CD4-positive, CD25-positive, alpha-beta regulatory T cell (primary cell): ENCODE measurements at regions not wholly inside any gene's neighbourhood (a gene's known extent, or its start where the extent isn't known, plus 50 kb on each side); places are given as distances from the start of the nearest gene placed in this dataset.

ENCODE experiments used
- ATAC-seq, 2 donors: fragments of 150-1000 bp; cut with Tn5 transposase; one replicate each; pipeline ENCODE4 v1.10.0; 2021; ENCODE audit warnings: low read depth in 2 of 2, moderate number of reproducible peaks in 2 of 2, moderate library complexity in 1 of 2
- DNase-seq, 3 donors: peaks; one replicate each; pipeline versions ENCODE4 v3.0.0 to v3.0.0-alpha.2; 2012 to 2022; ENCODE audit warnings: mixed read lengths in 1 of 3
- H3K27ac ChIP-seq: one replicate; pipeline ENCODE4 v1.7.0; 2013; ENCODE audit warnings: mild to moderate bottlenecking, low read length; ENCODE audit not compliant: insufficient read depth, poor library complexity, severe bottlenecking
- H3K27me3 ChIP-seq: one replicate; pipeline ENCODE4 v1.7.0; 2013; ENCODE audit warnings: low read length; ENCODE audit not compliant: control insufficient read depth, insufficient read depth
- H3K36me3 ChIP-seq: one replicate; pipeline ENCODE4 v1.7.0; 2013; ENCODE audit warnings: mild to moderate bottlenecking, low read length, moderate library complexity; ENCODE audit not compliant: control insufficient read depth, insufficient read depth
- H3K4me1 ChIP-seq: 2 replicates; pipeline ENCODE4 v1.7.0; 2013; ENCODE audit warnings: mild to moderate bottlenecking, low read length; ENCODE audit not compliant: insufficient read depth, control insufficient read depth, poor library complexity, severe bottlenecking
- H3K4me3 ChIP-seq: one replicate; pipeline ENCODE4 v1.7.0; 2013; ENCODE audit warnings: low read depth, mild to moderate bottlenecking, low read length, moderate library complexity
- H3K9me3 ChIP-seq, 2 experiments: 1 replicate in 1 of 2; 2 replicates in 1 of 2; pipeline ENCODE4 v1.7.0; 2013; ENCODE audit warnings: low read length in 2 of 2, mild to moderate bottlenecking in 1 of 2, moderate library complexity in 1 of 2; ENCODE audit not compliant: control insufficient read depth in 2 of 2
- H3K27ac Mint-ChIP-seq, 3 donors: one replicate each; pipeline ENCODE4 v1.8.0; 2020 to 2022; ENCODE audit warnings: mild to moderate bottlenecking in 3 of 3, mixed read lengths in 3 of 3, moderate library complexity in 2 of 3
- H3K27me3 Mint-ChIP-seq: one replicate; pipeline ENCODE4 v1.8.0; 2022; ENCODE audit warnings: mild to moderate bottlenecking, mixed read lengths
- H3K36me3 Mint-ChIP-seq: one replicate; pipeline ENCODE4 v1.8.0; 2020; ENCODE audit warnings: mixed read lengths
- H3K4me1 Mint-ChIP-seq, 4 donors: one replicate each; pipeline ENCODE4 v1.8.0; 2020 to 2022; ENCODE audit warnings: mixed read lengths in 4 of 4, mild to moderate bottlenecking in 1 of 4
- H3K4me3 Mint-ChIP-seq, 4 donors: one replicate each; pipeline ENCODE4 v1.8.0; 2020 to 2022; ENCODE audit warnings: mild to moderate bottlenecking in 4 of 4, mixed read lengths in 4 of 4, moderate library complexity in 3 of 4
- H3K9me3 Mint-ChIP-seq, 7 donors: one replicate each; pipeline ENCODE4 v1.8.0; 2020 to 2022; ENCODE audit warnings: mixed read lengths in 7 of 7, mild to moderate bottlenecking in 3 of 7, moderate library complexity in 2 of 7

- Histone ChIP-seq H3K4me3 (no peak overlapping the region), H3K36me3 (no peaks in the 10 kb centered on the region), H3K27me3 (no peaks in the 10 kb centered on the region), H3K9me3 (peaks cover 3 to 4% of the 10 kb centered on the region in 2 experiments), H3K27ac (no peak overlapping the region), H3K4me1 (no peaks in the 10 kb centered on the region)
- ATAC-seq, result no peak
- DNase-seq, result no peak
- H3K27me3 Mint-ChIP-seq, result no peaks in the 10 kb centered on the region
- peaks cover 0 to 27% (median 6%) of the 10 kb centered on the region in 7 donors for H3K9me3 Mint-ChIP-seq
- no peak overlapping the region for H3K27ac Mint-ChIP-seq
- no peaks in the 10 kb centered on the region for H3K36me3 Mint-ChIP-seq
- no peaks in the 10 kb centered on the region for H3K4me1 Mint-ChIP-seq
- no peak overlapping the region for H3K4me3 Mint-ChIP-seq
These were observed 1415.5 kb downstream of the PCDH7 start for GRCh38 chr4:32135642-32136041.

- DNase-seq, result no peak
- Mint-ChIP-seq H3K27me3 (no peaks in the 10 kb centered on the region), H3K36me3 (no peaks in the 10 kb centered on the region), H3K4me3 (no peak overlapping the region), H3K27ac (no peak overlapping the region), H3K9me3 (peaks cover 0 to 22% (median 6%) of the 10 kb centered on the region in 7 donors), H3K4me1 (no peaks in the 10 kb centered on the region)
- Histone ChIP-seq H3K36me3 (no peaks in the 10 kb centered on the region), H3K27me3 (no peaks in the 10 kb centered on the region), H3K4me3 (no peak overlapping the region), H3K27ac (no peak overlapping the region), H3K9me3 (peaks cover 3 to 6% of the 10 kb centered on the region in 2 experiments), H3K4me1 (no peaks in the 10 kb centered on the region)
- no peak for ATAC-seq
These were observed 1416.1 kb downstream of the PCDH7 start for GRCh38 chr4:32136081-32136787.

DNA sequence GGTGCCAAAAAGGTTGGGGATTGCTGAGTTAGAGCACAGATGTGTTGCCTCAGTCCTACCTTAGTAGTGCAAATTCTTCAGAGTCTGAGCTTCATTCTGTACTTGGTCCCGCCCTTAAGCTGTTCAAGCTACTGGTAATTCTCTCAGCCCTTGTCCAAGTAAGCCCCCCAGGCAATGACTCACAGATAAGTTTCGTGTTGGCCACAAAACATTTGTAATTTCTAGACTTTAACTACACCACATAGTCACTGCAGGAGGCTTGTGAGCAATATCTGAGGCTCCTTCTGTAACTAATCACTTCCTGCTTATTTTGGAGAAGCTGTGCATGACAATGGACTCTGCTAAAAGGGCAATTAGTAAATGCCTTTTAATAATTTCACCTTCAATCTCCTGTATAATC, 1420.5 kb downstream of the PCDH7 start:
- DNase-seq, result no peak
- ATAC-seq, result no peak
- Mint-ChIP-seq H3K36me3 (no peaks in the 10 kb centered on the region), H3K4me1 (no peaks in the 10 kb centered on the region), H3K27me3 (no peaks in the 10 kb centered on the region), H3K4me3 (no peak overlapping the region), H3K9me3 (peaks cover 0 to 18% (median 7%) of the 10 kb centered on the region in 7 donors), H3K27ac (no peak overlapping the region)
- Histone ChIP-seq H3K27ac (no peak overlapping the region), H3K9me3 (peaks cover 0 to 3% of the 10 kb centered on the region in 2 experiments), H3K4me1 (no peaks in the 10 kb centered on the region), H3K27me3 (no peaks in the 10 kb centered on the region), H3K4me3 (no peak overlapping the region), H3K36me3 (no peaks in the 10 kb centered on the region)

GRCh38 chr4:32142075-32142474, 1421.9 kb downstream of the PCDH7 start:
- no peaks in the 10 kb centered on the region for H3K27me3 Mint-ChIP-seq
- Histone ChIP-seq H3K4me3 (no peak overlapping the region), H3K9me3 (peaks cover 0 to 3% of the 10 kb centered on the region in 2 experiments), H3K4me1 (no peaks in the 10 kb centered on the region), H3K36me3 (no peaks in the 10 kb centered on the region), H3K27me3 (no peaks in the 10 kb centered on the region), H3K27ac (no peak overlapping the region)
- no peak overlapping the region for H3K4me3 Mint-ChIP-seq
- no peaks in the 10 kb centered on the region for H3K4me1 Mint-ChIP-seq
- H3K9me3 Mint-ChIP-seq, result peaks cover 0 to 15% (median 7%) of the 10 kb centered on the region in 7 donors
- ATAC-seq (no peak), DNase-seq (no peak)
- no peak overlapping the region for H3K27ac Mint-ChIP-seq
- no peaks in the 10 kb centered on the region for H3K36me3 Mint-ChIP-seq

DNA sequence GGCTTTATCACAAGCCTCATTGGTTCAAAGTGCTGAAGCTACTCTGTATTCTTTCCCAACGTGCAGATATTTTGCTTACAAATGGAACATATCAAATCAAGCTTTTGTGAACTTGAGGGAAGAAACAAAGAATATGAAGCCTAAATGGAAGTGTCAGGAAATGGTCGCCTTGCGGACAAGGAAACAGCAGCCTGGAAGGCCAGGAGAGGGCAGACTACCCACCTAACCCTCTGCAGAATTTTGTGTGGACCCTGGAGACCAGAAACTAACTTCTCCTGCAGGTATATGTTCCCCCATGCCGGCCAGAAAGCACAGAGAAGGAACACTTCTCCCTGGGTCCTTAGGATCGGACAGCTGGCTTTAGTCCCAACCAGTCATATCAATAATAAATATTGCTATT, 1425.8 kb downstream of the PCDH7 start:
- Mint-ChIP-seq H3K27ac (no peak overlapping the region), H3K27me3 (no peaks in the 10 kb centered on the region), H3K4me3 (no peak overlapping the region), H3K9me3 (peaks cover 2 to 15% (median 7%) of the 10 kb centered on the region in 7 donors), H3K36me3 (no peaks in the 10 kb centered on the region), H3K4me1 (no peaks in the 10 kb centered on the region)
- ATAC-seq (no peak), DNase-seq (no peak)
- Histone ChIP-seq H3K27ac (no peak overlapping the region), H3K27me3 (no peaks in the 10 kb centered on the region), H3K4me3 (no peak overlapping the region), H3K4me1 (no peaks in the 10 kb centered on the region), H3K36me3 (no peaks in the 10 kb centered on the region), H3K9me3 (no peaks in the 10 kb centered on the region)

DNA sequence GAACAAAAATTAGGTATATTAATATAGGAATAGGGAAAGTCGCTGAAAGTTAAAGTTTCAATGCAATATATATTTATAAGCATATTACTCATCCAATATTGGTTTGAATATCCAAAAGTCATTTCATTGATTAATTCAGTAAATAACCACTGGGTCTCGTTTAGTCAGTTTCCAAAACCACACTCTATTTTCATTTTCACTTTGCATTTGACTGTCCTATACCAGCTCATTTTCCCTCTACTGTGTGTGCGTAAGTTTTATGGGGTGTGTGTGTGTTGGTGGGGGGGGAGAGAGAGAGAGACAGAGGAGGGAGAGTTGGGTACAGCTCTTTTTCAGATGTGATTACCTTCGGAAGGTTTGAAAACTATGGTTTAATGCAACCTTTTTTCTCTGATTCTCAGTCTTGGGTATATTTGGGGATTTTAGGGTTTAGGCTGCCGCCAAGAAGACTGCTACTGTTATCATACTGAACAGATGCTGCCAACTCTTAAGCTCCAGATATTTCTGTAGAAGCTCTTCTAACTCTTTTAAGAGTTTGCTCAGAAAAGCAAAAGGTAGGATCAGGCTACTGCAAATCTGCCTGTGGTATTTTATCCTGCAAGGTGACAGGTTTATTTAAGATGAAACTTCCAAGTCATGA, 1427.4 kb downstream of the PCDH7 start:
- H3K4me1 Mint-ChIP-seq, result no peaks in the 10 kb centered on the region
- H3K4me3 Mint-ChIP-seq, result no peak overlapping the region
- no peak for DNase-seq

GRCh38 chr4:32148111-32148666, 1428.0 kb downstream of the PCDH7 start:
- H3K27me3 ChIP-seq, result no peaks in the 10 kb centered on the region
- Mint-ChIP-seq H3K4me3 (no peak overlapping the region), H3K27ac (no peak overlapping the region), H3K4me1 (no peaks in the 10 kb centered on the region), H3K27me3 (no peaks in the 10 kb centered on the region), H3K36me3 (no peaks in the 10 kb centered on the region), H3K9me3 (peaks cover 2 to 16% (median 5%) of the 10 kb centered on the region in 7 donors)
- DNase-seq (no peak), ATAC-seq (no peak)
- no peak overlapping the region for H3K27ac ChIP-seq
- H3K4me1 ChIP-seq, result no peaks in the 10 kb centered on the region
- no peaks in the 10 kb centered on the region for H3K9me3 ChIP-seq
- H3K36me3 ChIP-seq, result no peaks in the 10 kb centered on the region
- no peak overlapping the region for H3K4me3 ChIP-seq

More for the DNA sequence above, 1427.4 kb downstream of the PCDH7 start:
- no peaks in the 10 kb centered on the region for H3K36me3 ChIP-seq
- no peak overlapping the region for H3K27ac ChIP-seq
- Mint-ChIP-seq H3K9me3 (peaks cover 2 to 15% (median 5%) of the 10 kb centered on the region in 7 donors), H3K27ac (no peak overlapping the region), H3K36me3 (no peaks in the 10 kb centered on the region), H3K27me3 (no peaks in the 10 kb centered on the region)
- no peak overlapping the region for H3K4me3 ChIP-seq
- no peaks in the 10 kb centered on the region for H3K27me3 ChIP-seq
- H3K9me3 ChIP-seq, result no peaks in the 10 kb centered on the region
- H3K4me1 ChIP-seq, result no peaks in the 10 kb centered on the region
- ATAC-seq, result no peak
